K562 (cell line): ENCODE measurements at regions not wholly inside any gene's neighbourhood (a gene's known extent, or its start where the extent isn't known, plus 50 kb on each side); places are given as distances from the start of the nearest gene placed in this dataset.

ENCODE experiments used
- MEIS2 ChIP-seq: fragments of 450-650 bp; IDR thresholded peaks from 2 replicates; pipeline ENCODE4 v1.6.1; 2014; ENCODE audit warnings: mild to moderate bottlenecking; ENCODE audit not compliant: partially characterized antibody
- PHF20 ChIP-seq: fragments of 450-650 bp; IDR thresholded peaks from 2 replicates; pipeline ENCODE4 v1.6.1; 2018; ENCODE audit not compliant: partially characterized antibody
- SFPQ ChIP-seq: fragments of 200-400 bp; formaldehyde crosslinking; IDR thresholded peaks from 2 replicates; pipeline ENCODE4 v1.6.1; 2017; ENCODE audit warnings: mild to moderate bottlenecking, low read depth, low read length, moderate library complexity
- SP2 ChIP-seq: IDR thresholded peaks from 2 replicates; pipeline ENCODE4 v1.6.1; 2011; ENCODE audit warnings: mild to moderate bottlenecking, low read depth, low read length, moderate library complexity; ENCODE audit not compliant: poor library complexity, severe bottlenecking; ENCODE audit errors: extremely low read depth

GRCh38 chr4:19319607-19320006 lies 932.1 kb upstream of the SLIT2 start:
- TF ChIP-seq PHF20: no peak
- no peak for TF ChIP-seq SP2
- TF ChIP-seq SFPQ: no peak
- no peak for TF ChIP-seq MEIS2
